Mammary epithelial cell (primary cell): ENCODE measurements at regions not wholly inside any gene's neighbourhood (a gene's known extent, or its start where the extent isn't known, plus 50 kb on each side); places are given as distances from the start of the nearest gene placed in this dataset.

ENCODE experiments used
- EZH2 ChIP-seq: IDR thresholded peaks from 2 replicates; pipeline ENCODE4 v1.6.1; 2012; ENCODE audit warnings: low read length, inconsistent platforms, borderline replicate concordance
- TF ChIP-seq, protein P1 (sequence below), 2 donors: IDR thresholded peaks in 1 of 2; conservative IDR thresholded peaks in 1 of 2; 2 replicates each; pipeline ENCODE4 v1.5.1; 2011 to 2012; ENCODE audit warnings: inconsistent platforms in 2 of 2, low read length in 2 of 2, mild to moderate bottlenecking in 2 of 2, control low read depth in 1 of 2, low read depth in 1 of 2; ENCODE audit not compliant: insufficient read depth in 1 of 2; ENCODE audit errors: extremely low read depth in 1 of 2

DNA sequence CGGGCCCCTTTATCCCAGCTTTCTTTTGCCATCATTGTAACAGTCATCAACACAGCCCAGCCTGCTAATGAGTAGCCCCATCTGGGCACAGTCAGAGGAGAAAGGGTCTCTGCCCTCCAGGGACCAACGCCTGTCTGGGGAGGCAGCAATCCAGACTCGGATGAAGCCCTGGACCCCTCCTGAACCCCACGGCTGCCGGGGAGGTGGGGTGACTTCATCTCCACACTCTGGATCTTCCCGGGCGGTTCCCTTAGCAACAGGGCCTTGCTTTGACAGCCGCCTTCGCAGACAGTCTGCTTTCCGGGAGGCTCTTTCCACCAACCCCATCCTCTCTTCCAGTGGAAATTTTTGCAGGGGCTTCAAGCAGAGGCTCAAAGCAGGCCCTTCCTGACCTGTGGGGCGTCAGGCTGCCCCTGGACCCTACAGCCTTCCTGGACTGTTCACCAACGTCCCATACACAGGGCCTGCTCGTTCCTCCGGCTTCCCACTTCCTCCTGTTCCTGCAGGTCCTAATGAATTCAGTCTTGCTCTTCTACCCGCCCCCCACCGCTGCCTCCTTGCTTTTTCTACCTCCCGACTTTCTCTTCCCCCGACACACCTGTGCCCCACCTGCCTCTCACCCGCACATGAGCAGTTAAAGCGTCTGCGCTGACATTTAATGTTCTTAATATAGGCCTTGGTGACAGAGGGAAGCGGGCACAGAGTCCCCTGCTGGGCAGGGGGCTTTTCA, 161.7 kb upstream of the MVB12B start:
- TF ChIP-seq, protein P1, sequence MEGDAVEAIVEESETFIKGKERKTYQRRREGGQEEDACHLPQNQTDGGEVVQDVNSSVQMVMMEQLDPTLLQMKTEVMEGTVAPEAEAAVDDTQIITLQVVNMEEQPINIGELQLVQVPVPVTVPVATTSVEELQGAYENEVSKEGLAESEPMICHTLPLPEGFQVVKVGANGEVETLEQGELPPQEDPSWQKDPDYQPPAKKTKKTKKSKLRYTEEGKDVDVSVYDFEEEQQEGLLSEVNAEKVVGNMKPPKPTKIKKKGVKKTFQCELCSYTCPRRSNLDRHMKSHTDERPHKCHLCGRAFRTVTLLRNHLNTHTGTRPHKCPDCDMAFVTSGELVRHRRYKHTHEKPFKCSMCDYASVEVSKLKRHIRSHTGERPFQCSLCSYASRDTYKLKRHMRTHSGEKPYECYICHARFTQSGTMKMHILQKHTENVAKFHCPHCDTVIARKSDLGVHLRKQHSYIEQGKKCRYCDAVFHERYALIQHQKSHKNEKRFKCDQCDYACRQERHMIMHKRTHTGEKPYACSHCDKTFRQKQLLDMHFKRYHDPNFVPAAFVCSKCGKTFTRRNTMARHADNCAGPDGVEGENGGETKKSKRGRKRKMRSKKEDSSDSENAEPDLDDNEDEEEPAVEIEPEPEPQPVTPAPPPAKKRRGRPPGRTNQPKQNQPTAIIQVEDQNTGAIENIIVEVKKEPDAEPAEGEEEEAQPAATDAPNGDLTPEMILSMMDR (conservative IDR thresholded peaks at IDR 0.05 in 1 of 2, IDR thresholded peaks at IDR 0.05 in 1 of 2; ENCODE audit: extremely low read depth in 1 of 2, insufficient read depth in 1 of 2, low read depth in 1 of 2, low read length in 2 of 2) = no peak
- no peak for TF ChIP-seq EZH2
